A549 (cell line): ENCODE measurements at regions not wholly inside any gene's neighbourhood (a gene's known extent, or its start where the extent isn't known, plus 50 kb on each side); places are given as distances from the start of the nearest gene placed in this dataset.

ENCODE experiments used
- BHLHE40 ChIP-seq: IDR thresholded peaks from 2 replicates; pipeline ENCODE4 v1.6.1; 2012; ENCODE audit warnings: low read depth, low read length, inconsistent platforms
- CHD4 ChIP-seq: fragments of 200-600 bp; sonication (generic); IDR thresholded peaks from 2 replicates; pipeline ENCODE4 v1.6.1; 2016; ENCODE audit warnings: antibody characterized with exemption, mild to moderate bottlenecking, borderline replicate concordance
- CTCF ChIP-seq: fragments of >200 bp; sonication (Bioruptor Twin); formaldehyde crosslinking; IDR thresholded peaks from 3 replicates; pipeline ENCODE4 v1.5.1; 2016
- JUNB ChIP-seq: fragments of >200 bp; sonication (Bioruptor Twin); formaldehyde crosslinking; IDR thresholded peaks from 2 replicates; pipeline ENCODE4 v1.6.1; 2016
- KDM1A ChIP-seq: fragments of 200-600 bp; sonication (generic); IDR thresholded peaks from 2 replicates; pipeline ENCODE4 v1.6.1; 2016; ENCODE audit warnings: low read depth, mild to moderate bottlenecking
- MAZ ChIP-seq: fragments of 150-350 bp; IDR thresholded peaks from 2 replicates; pipeline ENCODE4 v1.6.1; 2014; ENCODE audit warnings: antibody characterized with exemption, low read depth, low read length, borderline replicate concordance
- MYC ChIP-seq: IDR thresholded peaks from 2 replicates; pipeline ENCODE4 v1.6.1; 2012; ENCODE audit warnings: mild to moderate bottlenecking, inconsistent platforms, low read length, improper control_type of control experiment, borderline replicate concordance
- PHF8 ChIP-seq: fragments of 200-600 bp; sonication (generic); IDR thresholded peaks from 2 replicates; pipeline ENCODE4 v1.6.1; 2016; ENCODE audit warnings: low read depth, mild to moderate bottlenecking, antibody characterized with exemption, moderate library complexity, borderline replicate concordance
- POLR2A ChIP-seq: IDR thresholded peaks from 2 replicates; pipeline ENCODE4 v1.6.1; 2012; ENCODE audit warnings: mild to moderate bottlenecking, low read length
- RAD21 ChIP-seq, 2 experiments: fragments of >200 bp in 1 of 2; sonication (Bioruptor Twin) in 1 of 2; formaldehyde crosslinking in 1 of 2; IDR thresholded peaks in 1 of 2; conservative IDR thresholded peaks in 1 of 2; 2 replicates in 1 of 2; 3 replicates in 1 of 2; pipeline ENCODE4 v1.6.1; 2012 to 2018; ENCODE audit warnings: inconsistent platforms in 1 of 2
- REST ChIP-seq: fragments of 200-600 bp; sonication (generic); IDR thresholded peaks from 2 replicates; pipeline ENCODE4 v1.6.1; 2016; ENCODE audit warnings: antibody characterized with exemption, mild to moderate bottlenecking, moderate library complexity
- ZNF302 ChIP-seq: fragments of 250-450 bp; sonication (Bioruptor Pico); IDR thresholded peaks from 2 replicates; pipeline ENCODE4 v1.9.0; 2021; ENCODE audit warnings: inconsistent platforms, mild to moderate bottlenecking, moderate library complexity

GRCh38 chr1:53408013-53408754 lies 51.0 kb upstream of the DMRTB1 start:
- no peak for TF ChIP-seq KDM1A
- TF ChIP-seq CTCF, result no peak
- TF ChIP-seq REST, result no peak
- no peak for TF ChIP-seq PHF8
- TF ChIP-seq ZNF302 (CRISPR knock-in tag), result no peak
- TF ChIP-seq RAD21 (conservative IDR thresholded peaks at IDR 0.05 in 1 of 2, IDR thresholded peaks at IDR 0.05 in 1 of 2), result no peak
- no peak for TF ChIP-seq BHLHE40
- TF ChIP-seq JUNB, result no peak
- TF ChIP-seq POLR2A, result no peak
- TF ChIP-seq MAZ, result no peak
- TF ChIP-seq MYC, result no peak
- TF ChIP-seq CHD4, result no peak
